Lower leg skin (tissue), 4 donors: ENCODE measurements at regions not wholly inside any gene's neighbourhood (a gene's known extent, or its start where the extent isn't known, plus 50 kb on each side); places are given as distances from the start of the nearest gene placed in this dataset.

Experiments used
- DNase-seq, 2 donors: peaks; one replicate each; pipeline ENCODE4 v3.0.0-alpha.2; 2019; ENCODE audit warnings: low spot score in 2 of 2
- H3K4me3 ChIP-seq: fragments of 200-600 bp; sonication (generic); 2 replicates; pipeline ENCODE4 v1.5.1; 2017; ENCODE audit warnings: mild to moderate bottlenecking, low read depth; ENCODE audit not compliant: poor library complexity, severe bottlenecking
- POLR2A ChIP-seq, 2 donors: fragments of 450-650 bp; IDR thresholded peaks; one replicate each; pipeline ENCODE4 v1.6.1; 2016 to 2017; ENCODE audit warnings: antibody characterized with exemption in 2 of 2, mild to moderate bottlenecking in 1 of 2, moderate library complexity in 1 of 2
- WGBS, 2 donors: methylation state at CpG; one replicate each; pipeline ENCODE4 v1.1.5; 2018; 5-methylcytosine and 5-hydroxymethylcytosine counted together
- intact Hi-C: fragments of 100-400 bp; cut with DNase I; formaldehyde crosslinking; loops from one replicate; pipeline ENCODE4 v1.15.0; 2023; ENCODE audit warnings: low total_unique reads
- TF ChIP-seq, protein P1 (sequence below), 3 donors: fragments of 450-650 bp; IDR thresholded peaks; one replicate each; pipeline ENCODE4 v1.5.1; 2016; ENCODE audit warnings: antibody characterized with exemption in 3 of 3, mild to moderate bottlenecking in 3 of 3, moderate library complexity in 2 of 3

DNA sequence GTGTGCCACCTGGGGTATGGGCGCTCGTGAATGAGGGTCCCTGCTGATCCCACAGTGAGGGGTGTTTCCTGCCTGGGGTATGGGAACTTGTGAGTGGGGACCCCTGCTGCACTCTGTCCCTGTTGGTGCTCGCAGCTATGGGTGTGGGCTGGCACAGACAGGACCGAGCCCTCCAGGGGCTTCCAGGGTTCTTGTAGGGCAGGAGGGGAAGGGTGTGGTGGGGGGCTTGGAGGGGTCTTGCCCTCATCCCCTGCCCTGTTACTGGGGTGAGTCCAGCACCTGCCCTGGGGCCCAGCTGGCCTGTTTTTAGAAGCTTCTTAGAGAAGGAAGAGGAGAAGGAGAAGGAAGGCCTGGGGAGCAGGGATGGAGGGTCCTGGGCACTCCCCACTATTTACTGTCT lies 377.0 kb upstream of the NUPR2 start:
- no peak for TF ChIP-seq POLR2A (IDR thresholded peaks at IDR 0.05)
- DNase-seq = peak in 1 of 2 donors; percentile 66
- 84 to 92% methylated on average over 2 to 4 of the region's 4 CpGs for WGBS, 2 donors
- H3K4me3 ChIP-seq = no peak overlapping the region
- intact Hi-C loops = no loop called here

DNA sequence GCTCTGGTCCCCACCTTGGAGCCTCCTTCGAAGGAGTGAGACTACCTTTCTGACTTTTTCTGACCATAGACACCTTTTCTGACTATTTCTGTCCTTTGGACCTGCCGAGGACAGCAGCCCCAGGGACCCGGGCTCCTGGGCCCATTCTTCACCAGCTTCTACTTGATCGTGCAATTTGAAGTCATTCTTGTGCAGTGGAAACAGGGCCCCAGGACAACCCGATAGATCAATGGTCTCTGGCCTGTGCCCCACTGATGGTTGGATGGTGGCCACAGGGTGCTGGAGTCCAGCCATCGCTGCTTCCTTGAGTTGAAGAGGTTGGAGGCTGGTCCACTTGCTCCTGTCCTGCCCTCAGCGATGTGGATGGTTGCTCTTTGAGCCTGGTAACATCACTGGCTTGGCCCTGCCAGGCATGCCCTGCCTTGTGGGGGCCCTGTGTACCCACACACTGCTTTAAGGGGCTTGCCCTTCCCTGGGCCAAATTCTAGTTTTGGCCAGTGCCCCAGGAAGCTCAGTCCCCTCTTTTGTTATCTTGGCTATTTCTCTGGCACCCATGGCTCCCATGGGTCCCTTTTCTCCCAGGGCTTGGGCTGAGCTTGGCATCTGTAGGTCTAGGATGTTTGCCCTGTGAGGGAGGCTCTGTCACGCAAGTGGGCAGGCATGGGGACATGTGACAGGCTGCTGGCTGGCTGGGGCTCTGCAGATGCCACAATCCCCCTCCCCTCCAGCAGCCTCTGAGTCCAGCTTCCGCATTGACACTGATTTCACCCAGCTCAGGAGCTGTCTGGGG lies 375.6 kb upstream of the NUPR2 start:
- intact Hi-C loops = no loop called here
- no peak overlapping the region for H3K4me3 ChIP-seq
- DNase-seq = peak in 1 of 2 donors; percentile 61
- 68 to 79% methylated on average over 7 to 9 of the region's 9 CpGs for WGBS, 2 donors
- TF ChIP-seq, protein P1, sequence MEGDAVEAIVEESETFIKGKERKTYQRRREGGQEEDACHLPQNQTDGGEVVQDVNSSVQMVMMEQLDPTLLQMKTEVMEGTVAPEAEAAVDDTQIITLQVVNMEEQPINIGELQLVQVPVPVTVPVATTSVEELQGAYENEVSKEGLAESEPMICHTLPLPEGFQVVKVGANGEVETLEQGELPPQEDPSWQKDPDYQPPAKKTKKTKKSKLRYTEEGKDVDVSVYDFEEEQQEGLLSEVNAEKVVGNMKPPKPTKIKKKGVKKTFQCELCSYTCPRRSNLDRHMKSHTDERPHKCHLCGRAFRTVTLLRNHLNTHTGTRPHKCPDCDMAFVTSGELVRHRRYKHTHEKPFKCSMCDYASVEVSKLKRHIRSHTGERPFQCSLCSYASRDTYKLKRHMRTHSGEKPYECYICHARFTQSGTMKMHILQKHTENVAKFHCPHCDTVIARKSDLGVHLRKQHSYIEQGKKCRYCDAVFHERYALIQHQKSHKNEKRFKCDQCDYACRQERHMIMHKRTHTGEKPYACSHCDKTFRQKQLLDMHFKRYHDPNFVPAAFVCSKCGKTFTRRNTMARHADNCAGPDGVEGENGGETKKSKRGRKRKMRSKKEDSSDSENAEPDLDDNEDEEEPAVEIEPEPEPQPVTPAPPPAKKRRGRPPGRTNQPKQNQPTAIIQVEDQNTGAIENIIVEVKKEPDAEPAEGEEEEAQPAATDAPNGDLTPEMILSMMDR (IDR thresholded peaks at IDR 0.05) = no peak
- no peak for TF ChIP-seq POLR2A (IDR thresholded peaks at IDR 0.05)

DNA sequence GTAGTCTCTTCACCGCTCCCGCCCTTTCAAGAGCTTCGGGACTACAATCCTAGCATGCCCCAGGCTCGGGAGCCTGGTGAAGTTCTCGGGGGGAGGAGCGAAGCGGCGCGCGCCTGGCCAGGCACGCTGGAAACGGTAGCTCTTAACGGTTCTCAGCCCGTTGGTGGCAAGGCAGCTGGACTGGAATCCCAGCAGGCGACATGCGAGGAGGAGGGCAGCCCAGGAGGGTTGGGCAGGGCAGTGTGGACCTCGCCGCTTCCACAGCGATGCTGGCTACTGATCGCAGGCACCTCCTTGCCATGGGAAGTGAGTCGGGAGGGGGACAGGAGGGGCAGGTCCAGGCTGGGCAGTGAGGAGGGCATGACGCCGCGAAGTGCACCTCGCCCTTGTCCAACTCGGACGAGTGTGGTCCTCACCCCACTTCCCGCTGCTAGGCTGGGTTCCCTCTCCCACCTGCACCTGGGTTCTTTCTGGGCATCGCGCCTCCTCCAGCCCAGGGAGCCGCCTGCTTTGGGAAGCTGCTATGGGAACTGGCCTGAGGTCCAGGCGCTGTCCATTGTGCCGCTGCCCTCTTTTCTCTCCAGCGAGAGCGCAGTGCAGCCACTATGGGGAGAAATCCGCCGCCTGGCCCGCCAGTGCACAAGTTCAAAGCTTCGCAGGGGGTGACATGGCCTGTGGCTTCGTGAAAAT lies 367.8 kb upstream of the NUPR2 start:
- no peak overlapping the region for H3K4me3 ChIP-seq
- TF ChIP-seq, protein P1 (IDR thresholded peaks at IDR 0.05) = no peak
- TF ChIP-seq POLR2A (IDR thresholded peaks at IDR 0.05) = no peak
- intact Hi-C loops = no loop called here
- DNase-seq = peak in 1 of 2 donors; percentile 60
- WGBS, 2 donors = 54 to 68% methylated on average over 36 to 40 of the region's 40 CpGs

DNA sequence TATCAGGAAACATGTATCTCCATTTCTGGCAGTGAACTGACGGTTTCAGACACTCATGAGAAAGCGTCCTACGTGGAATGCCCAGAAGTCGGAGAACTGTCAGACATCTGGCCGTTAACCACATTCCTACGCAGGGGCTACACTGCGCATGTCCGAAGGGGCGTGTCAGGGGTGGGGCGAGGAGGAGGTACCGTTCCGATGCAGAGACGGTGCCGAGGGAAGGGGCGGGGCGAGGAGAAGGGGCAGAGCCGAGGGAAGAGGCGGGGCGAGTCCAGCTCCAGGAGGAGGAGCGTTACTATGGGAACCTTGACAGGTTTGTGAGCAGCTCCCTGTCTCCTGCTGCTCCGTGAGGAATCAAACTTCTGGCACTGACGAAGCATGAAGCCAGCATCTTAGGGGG lies 366.9 kb upstream of the NUPR2 start:
- no peak for TF ChIP-seq POLR2A (IDR thresholded peaks at IDR 0.05)
- TF ChIP-seq, protein P1 (IDR thresholded peaks at IDR 0.05) = no peak
- 54 to 58% methylated on average over 22 of the region's 22 CpGs for WGBS, 2 donors
- intact Hi-C loops = no loop called here
- no peak overlapping the region for H3K4me3 ChIP-seq
- peak in 1 of 2 donors; percentile 36 for DNase-seq

DNA sequence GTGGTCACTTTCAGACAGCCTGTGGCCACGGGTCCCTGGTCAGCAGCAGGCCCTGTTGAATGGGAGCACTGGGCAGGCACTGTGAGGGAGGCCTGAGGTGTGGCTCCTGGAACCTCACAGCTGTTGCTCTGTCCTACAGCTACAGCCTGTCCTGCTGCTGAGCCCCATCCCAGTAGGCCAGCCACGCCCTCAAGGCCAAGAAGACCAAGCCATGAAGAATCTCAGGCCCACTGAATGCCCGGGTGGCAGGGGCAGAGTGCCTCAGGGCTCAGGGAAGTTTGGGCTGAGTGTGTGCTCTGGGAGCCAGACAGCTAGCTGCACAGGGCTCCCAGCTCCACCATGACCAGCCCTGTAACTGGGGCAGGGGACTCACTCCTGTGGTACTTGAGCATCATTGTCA lies 363.5 kb upstream of the NUPR2 start:
- intact Hi-C loops = no loop called here
- TF ChIP-seq, protein P1 (IDR thresholded peaks at IDR 0.05) = no peak
- no peak for TF ChIP-seq POLR2A (IDR thresholded peaks at IDR 0.05)
- 53 to 62% methylated on average over 3 of the region's 3 CpGs for WGBS, 2 donors
- peak in 1 of 2 donors; percentile 45 for DNase-seq
- H3K4me3 ChIP-seq = no peak overlapping the region

DNA sequence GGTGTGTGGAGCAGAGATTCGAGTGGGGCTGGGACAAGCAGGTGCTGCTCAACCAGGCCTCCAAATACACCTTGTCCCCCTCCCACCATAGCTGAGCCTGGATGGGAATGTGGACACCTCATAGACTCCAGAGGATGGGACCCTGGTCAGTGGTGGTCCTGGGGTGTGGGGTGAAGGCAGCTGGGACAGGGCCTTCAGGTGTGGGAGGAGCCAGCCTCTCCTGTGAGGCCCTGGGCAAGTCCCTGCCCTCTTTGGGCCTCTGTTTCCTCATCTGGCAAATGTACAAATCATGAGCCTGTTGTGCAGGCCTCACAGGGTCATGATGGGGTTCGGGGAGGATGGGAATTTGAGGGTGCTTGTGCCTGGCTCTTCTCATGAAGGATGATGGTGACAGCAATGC lies 362.9 kb upstream of the NUPR2 start:
- DNase-seq = peak in 1 of 2 donors; percentile 61
- TF ChIP-seq POLR2A (IDR thresholded peaks at IDR 0.05) = no peak
- TF ChIP-seq, protein P1 (IDR thresholded peaks at IDR 0.05) = no peak
- intact Hi-C loops = no loop called here
- no peak overlapping the region for H3K4me3 ChIP-seq
- 54 to 62% methylated on average over 2 of the region's 2 CpGs for WGBS, 2 donors
